SK-N-SH (cell line): ENCODE measurements at regions not wholly inside any gene's neighbourhood (a gene's known extent, or its start where the extent isn't known, plus 50 kb on each side); places are given as distances from the start of the nearest gene placed in this dataset.

Source experiments
- CTCF ChIP-seq: fragments of 200-600 bp; sonication (generic); IDR thresholded peaks from 2 replicates; pipeline ENCODE4 v1.6.1; 2017; ENCODE audit warnings: antibody characterized with exemption, mild to moderate bottlenecking, moderate library complexity
- EP300 ChIP-seq, 2 experiments: IDR thresholded peaks; 2 replicates each; pipeline versions ENCODE4 v1.4.0 to v1.6.1; 2012; ENCODE audit warnings: borderline replicate concordance in 1 of 2, low read depth in 1 of 2, low read length in 1 of 2
- FOSL2 ChIP-seq: IDR thresholded peaks from 2 replicates; pipeline ENCODE4 v1.4.0; 2012; ENCODE audit warnings: low read depth, mild to moderate bottlenecking, moderate library complexity, borderline replicate concordance
- GABPA ChIP-seq: IDR thresholded peaks from 2 replicates; pipeline ENCODE4 v1.4.0; 2012; ENCODE audit warnings: low read depth, mild to moderate bottlenecking
- MXI1 ChIP-seq: IDR thresholded peaks from 2 replicates; pipeline ENCODE4 v1.6.1; 2012; ENCODE audit warnings: mild to moderate bottlenecking, low read depth, low read length, improper control_type of control experiment
- NFIC ChIP-seq: IDR thresholded peaks from 2 replicates; pipeline ENCODE4 v1.4.0; 2012; ENCODE audit warnings: borderline replicate concordance
- POLR2AphosphoS5 ChIP-seq: IDR thresholded peaks from 2 replicates; pipeline ENCODE4 v1.6.1; 2012; ENCODE audit warnings: low read depth, low read length
- RFX5 ChIP-seq: IDR thresholded peaks from 2 replicates; pipeline ENCODE4 v1.6.1; 2012; ENCODE audit warnings: mild to moderate bottlenecking, improper control_type of control experiment, low read length
- RXRA ChIP-seq: IDR thresholded peaks from 2 replicates; pipeline ENCODE4 v1.4.0; 2012; ENCODE audit warnings: low read depth, mild to moderate bottlenecking, borderline replicate concordance
- SIN3A ChIP-seq: IDR thresholded peaks from 2 replicates; pipeline ENCODE4 v1.6.1; 2012; ENCODE audit warnings: low read depth, mild to moderate bottlenecking, low read length, moderate library complexity, borderline replicate concordance
- SMC3 ChIP-seq: IDR thresholded peaks from 2 replicates; pipeline ENCODE4 v1.6.1; 2012; ENCODE audit warnings: low read depth, low read length, improper control_type of control experiment
- USF1 ChIP-seq: IDR thresholded peaks from 2 replicates; pipeline ENCODE4 v1.4.0; 2012; ENCODE audit warnings: low read depth, borderline replicate concordance
- YY1 ChIP-seq: IDR thresholded peaks from 2 replicates; pipeline ENCODE4 v1.4.0; 2012; ENCODE audit warnings: low read depth, mild to moderate bottlenecking

- TF ChIP-seq RXRA (no peak), CTCF (no peak), SMC3 (no peak), YY1 (no peak), RFX5 (no peak), POLR2AphosphoS5 (no peak), MXI1 (no peak), EP300 (IDR thresholded peaks at IDR 0.05; ENCODE audit: borderline replicate concordance in 1 of 2, low read depth in 1 of 2, low read length in 1 of 2) (peak; percentile 9 to 42; a peak in 2 of 4 replicates), FOSL2 (no peak), GABPA (no peak), NFIC (peak; percentile 30; the same call in 1 of the 2 replicates), SIN3A (no peak), USF1 (no peak)
Measured at GRCh38 chr18:40925071-40925541, 1029.9 kb upstream of the PIK3C3 start.
